H1 (cell line): ENCODE measurements at regions not wholly inside any gene's neighbourhood (a gene's known extent, or its start where the extent isn't known, plus 50 kb on each side); places are given as distances from the start of the nearest gene placed in this dataset.

Source experiments
- KDM5A ChIP-seq: fragments of 200-600 bp; IDR thresholded peaks from 2 replicates; pipeline ENCODE4 v1.7.1; 2012; ENCODE audit warnings: mild to moderate bottlenecking, low read length, inconsistent platforms, mixed read lengths
- RAD21 ChIP-seq, 2 experiments: IDR thresholded peaks in 1 of 2; conservative IDR thresholded peaks in 1 of 2; 2 replicates each; pipeline ENCODE4 v1.6.1; 2011; ENCODE audit warnings: low read depth in 2 of 2, low read length in 2 of 2, improper control_type of control experiment in 1 of 2, inconsistent platforms in 1 of 2, mild to moderate bottlenecking in 1 of 2, moderate library complexity in 1 of 2

DNA sequence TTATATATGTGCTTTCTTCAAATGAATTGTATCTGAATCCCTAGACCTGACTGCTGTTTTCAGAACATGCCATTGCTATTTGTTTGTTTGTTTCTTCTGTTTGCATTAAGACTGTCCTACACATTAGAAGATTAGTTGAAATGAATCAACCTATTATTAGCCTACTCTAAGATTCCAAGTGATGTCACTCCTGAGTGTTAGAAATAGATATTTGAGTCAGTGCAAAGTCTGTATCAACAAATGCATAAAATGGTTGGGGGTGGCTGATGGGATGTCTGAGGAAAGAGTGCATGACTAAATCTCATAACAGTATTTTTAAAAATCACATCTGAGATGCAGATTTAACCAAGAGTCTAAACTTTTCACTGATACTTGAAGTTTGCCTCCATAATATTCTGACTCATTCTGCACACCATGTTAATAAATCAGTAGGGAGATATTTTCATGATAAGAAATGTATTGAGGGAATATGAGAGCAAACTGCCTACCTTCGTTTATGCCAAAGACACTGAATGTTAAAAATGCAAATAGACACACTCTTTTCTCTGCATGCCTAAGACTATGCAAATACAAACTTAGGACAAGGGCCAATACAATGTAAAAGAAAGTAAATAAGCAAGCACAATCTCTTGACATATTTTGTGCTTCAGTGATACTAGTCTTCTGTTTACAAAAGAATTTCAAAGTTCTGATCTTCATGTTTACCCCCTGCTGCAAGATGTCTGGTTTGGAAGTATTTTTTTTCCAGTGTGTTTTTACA, 253.3 kb downstream of the LIG4 start (continued):
- no peak for TF ChIP-seq RAD21 (IDR thresholded peaks at IDR 0.05 in 1 of 2, conservative IDR thresholded peaks at IDR 0.05 in 1 of 2; ENCODE audit: low read depth in 2 of 2, low read length in 2 of 2)
- TF ChIP-seq KDM5A = no peak
